ENCODE measurements at regions not wholly inside any gene's neighbourhood (a gene's known extent, or its start where the extent isn't known, plus 50 kb on each side); places are given as distances from the start of the nearest gene placed in this dataset.

DNA sequence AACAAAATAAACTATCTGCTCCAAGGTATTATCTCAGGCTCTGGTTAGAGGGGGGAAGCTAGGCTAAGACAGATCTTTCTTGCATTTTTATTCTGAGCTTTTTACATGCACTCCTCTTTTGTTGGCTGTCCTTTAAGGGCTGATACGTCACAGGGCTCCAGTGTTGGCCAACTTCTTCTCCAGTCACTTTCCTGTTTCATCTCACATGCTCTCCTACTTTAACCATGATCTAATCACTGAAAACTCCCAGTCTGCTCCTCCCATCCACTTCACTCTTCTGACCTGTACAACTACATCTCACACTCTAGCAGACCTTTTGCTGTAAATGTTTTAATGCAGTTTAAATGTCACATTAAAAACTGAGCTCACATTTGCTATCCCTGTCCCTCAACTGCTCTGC, 510.0 kb upstream of the KLF12 start:
- TF ChIP-seq CTCF (IDR thresholded peaks at IDR 0.05) = no peak
- H3K27ac ChIP-seq = no peak overlapping the region
- H3K4me1 ChIP-seq = no peaks in the 10 kb centered on the region
- DNase-seq = no peak
- intact Hi-C loops (cut with DNase I) = no loop called here
- no peak for ATAC-seq
- no peaks in the 10 kb centered on the region for H3K27me3 ChIP-seq (ENCODE audit: low read depth)
- H3K4me3 ChIP-seq = no peak overlapping the region
- no peaks in the 10 kb centered on the region for H3K9me3 ChIP-seq
- no peaks in the 10 kb centered on the region for H3K36me3 ChIP-seq

DNA sequence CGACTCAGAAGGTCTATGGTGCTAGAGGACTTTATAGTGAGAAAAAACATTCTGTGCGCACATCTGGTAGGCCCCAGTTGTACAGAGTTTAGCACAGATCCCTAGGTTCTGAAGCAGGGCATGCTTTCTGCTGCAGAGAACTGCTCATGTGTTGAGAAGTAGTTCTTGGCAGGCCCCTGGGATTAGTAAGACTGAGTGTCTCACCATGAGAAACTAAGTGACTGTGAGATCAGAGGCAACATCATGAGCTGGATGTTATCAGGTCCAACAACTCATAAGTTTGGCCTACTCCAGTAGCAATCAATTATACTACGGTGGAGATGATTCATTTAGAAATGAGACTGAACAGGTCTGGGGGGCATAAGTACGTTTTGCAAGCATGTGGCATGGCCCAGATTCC, 507.4 kb upstream of the KLF12 start:
- ATAC-seq = no peak
- no peak for DNase-seq
- no peak for TF ChIP-seq CTCF (IDR thresholded peaks at IDR 0.05)
- Histone ChIP-seq H3K9me3 (no peaks in the 10 kb centered on the region), H3K27me3 (ENCODE audit: low read depth) (no peaks in the 10 kb centered on the region), H3K27ac (no peak overlapping the region), H3K4me1 (no peaks in the 10 kb centered on the region), H3K4me3 (no peak overlapping the region), H3K36me3 (no peaks in the 10 kb centered on the region)
- intact Hi-C loops (cut with DNase I) = no loop called here

- ATAC-seq (no peak), DNase-seq (no peak)
- H3K4me1 ChIP-seq = no peaks in the 10 kb centered on the region
- H3K36me3 ChIP-seq = no peaks in the 10 kb centered on the region
- no peak overlapping the region for H3K27ac ChIP-seq
- intact Hi-C loops (cut with DNase I) = no loop called here
- no peaks in the 10 kb centered on the region for H3K9me3 ChIP-seq
- TF ChIP-seq CTCF (IDR thresholded peaks at IDR 0.05) = no peak
- no peaks in the 10 kb centered on the region for H3K27me3 ChIP-seq (ENCODE audit: low read depth)
- no peak overlapping the region for H3K4me3 ChIP-seq
Observed at GRCh38 chr13:74633734-74634133, 499.5 kb upstream of the KLF12 start.

- Histone ChIP-seq H3K27ac (no peak overlapping the region), H3K27me3 (ENCODE audit: low read depth) (no peaks in the 10 kb centered on the region), H3K4me1 (no peaks in the 10 kb centered on the region), H3K4me3 (no peak overlapping the region), H3K9me3 (no peaks in the 10 kb centered on the region), H3K36me3 (no peaks in the 10 kb centered on the region)
- TF ChIP-seq CTCF (IDR thresholded peaks at IDR 0.05) = no peak
- intact Hi-C loops (cut with DNase I) = no loop called here
- no peak for ATAC-seq
- DNase-seq = no peak
Observed at GRCh38 chr13:74629985-74630384, 495.8 kb upstream of the KLF12 start.

GRCh38 chr13:74625541-74625940, 491.3 kb upstream of the KLF12 start:
- no peaks in the 10 kb centered on the region for H3K27me3 ChIP-seq (ENCODE audit: low read depth)
- no peak overlapping the region for H3K4me3 ChIP-seq
- no peak for DNase-seq
- H3K4me1 ChIP-seq = no peaks in the 10 kb centered on the region
- no peak overlapping the region for H3K27ac ChIP-seq
- no peak for TF ChIP-seq CTCF (IDR thresholded peaks at IDR 0.05)
- no peak for ATAC-seq
- intact Hi-C loops (cut with DNase I) = no loop called here
- H3K9me3 ChIP-seq = no peaks in the 10 kb centered on the region
- H3K36me3 ChIP-seq = no peaks in the 10 kb centered on the region

GRCh38 chr13:74623761-74624160, 489.6 kb upstream of the KLF12 start:
- Histone ChIP-seq H3K4me1 (no peaks in the 10 kb centered on the region), H3K9me3 (no peaks in the 10 kb centered on the region), H3K36me3 (no peaks in the 10 kb centered on the region), H3K4me3 (no peak overlapping the region), H3K27me3 (ENCODE audit: low read depth) (no peaks in the 10 kb centered on the region), H3K27ac (no peak overlapping the region)
- TF ChIP-seq CTCF (IDR thresholded peaks at IDR 0.05) = no peak
- intact Hi-C loops (cut with DNase I) = no loop called here
- DNase-seq = no peak
- no peak for ATAC-seq

All from lower lobe of right lung (tissue), 2 donors.